ENCODE measurements at regions not wholly inside any gene's neighbourhood (a gene's known extent, or its start where the extent isn't known, plus 50 kb on each side); places are given as distances from the start of the nearest gene placed in this dataset.

GRCh38 chr18:24995056-24995455 is 356.9 kb downstream of the ZNF521 start:
- ATAC-seq = no peak
- TF ChIP-seq BACH2 (CRISPR knock-in tag; IDR thresholded peaks at IDR 0.05; ENCODE audit: borderline replicate concordance) = no peak
- TF ChIP-seq CSDC2 (CRISPR knock-in tag; IDR thresholded peaks at IDR 0.05) = no peak
- TF ChIP-seq ZNF565 (CRISPR knock-in tag; conservative IDR thresholded peaks at IDR 0.05; ENCODE audit: low read depth) = no peak
- no peak for TF ChIP-seq RARB (CRISPR knock-in tag; IDR thresholded peaks at IDR 0.05)
- no peak for TF ChIP-seq CSRNP3 (CRISPR knock-in tag; IDR thresholded peaks at IDR 0.05)
- no peak for TF ChIP-seq GLIS3 (CRISPR knock-in tag; IDR thresholded peaks at IDR 0.05)
- no peak for TF ChIP-seq PATZ1 (CRISPR knock-in tag; IDR thresholded peaks at IDR 0.05; ENCODE audit: borderline replicate concordance)
- TF ChIP-seq CREB5 (CRISPR knock-in tag; IDR thresholded peaks at IDR 0.05; ENCODE audit: low read depth) = no peak
- no peak for TF ChIP-seq TCF4 (CRISPR knock-in tag; IDR thresholded peaks at IDR 0.05; ENCODE audit: borderline replicate concordance)
- no peak for TF ChIP-seq SNAI2 (CRISPR knock-in tag; IDR thresholded peaks at IDR 0.05)
- no peak for TF ChIP-seq TSHZ2 (CRISPR knock-in tag; IDR thresholded peaks at IDR 0.05)
- no peak for TF ChIP-seq ARNTL (CRISPR knock-in tag; IDR thresholded peaks at IDR 0.05; ENCODE audit: borderline replicate concordance, low read depth)
- no peak for TF ChIP-seq ZNF8 (CRISPR knock-in tag; IDR thresholded peaks at IDR 0.05)
- no peak for TF ChIP-seq ZNF70 (CRISPR knock-in tag; IDR thresholded peaks at IDR 0.05)
- TF ChIP-seq PPARA (CRISPR knock-in tag; IDR thresholded peaks at IDR 0.05; ENCODE audit: borderline replicate concordance) = no peak

GRCh38 chr18:24995755-24996154 is 356.2 kb downstream of the ZNF521 start:
- ATAC-seq = no peak
- TF ChIP-seq RARB (CRISPR knock-in tag; IDR thresholded peaks at IDR 0.05) = no peak
- TF ChIP-seq ZFP30 (CRISPR knock-in tag; IDR thresholded peaks at IDR 0.05) = no peak
- TF ChIP-seq CSDC2 (CRISPR knock-in tag; IDR thresholded peaks at IDR 0.05) = no peak
- no peak for TF ChIP-seq CSRNP3 (CRISPR knock-in tag; IDR thresholded peaks at IDR 0.05)
- no peak for TF ChIP-seq ISL1 (CRISPR knock-in tag; IDR thresholded peaks at IDR 0.05)
- no peak for TF ChIP-seq ARNTL (CRISPR knock-in tag; IDR thresholded peaks at IDR 0.05; ENCODE audit: borderline replicate concordance, low read depth)
- TF ChIP-seq OSR1 (CRISPR knock-in tag; IDR thresholded peaks at IDR 0.05) = no peak
- no peak for TF ChIP-seq ZNF565 (CRISPR knock-in tag; conservative IDR thresholded peaks at IDR 0.05; ENCODE audit: low read depth)

- ATAC-seq = no peak
- TF ChIP-seq SNAI2 (CRISPR knock-in tag; IDR thresholded peaks at IDR 0.05) = no peak
- no peak for TF ChIP-seq GLIS3 (CRISPR knock-in tag; IDR thresholded peaks at IDR 0.05)
- TF ChIP-seq ZNF565 (CRISPR knock-in tag; conservative IDR thresholded peaks at IDR 0.05; ENCODE audit: low read depth) = no peak
- TF ChIP-seq ESRRG (CRISPR knock-in tag; IDR thresholded peaks at IDR 0.05) = no peak
- TF ChIP-seq CSDC2 (CRISPR knock-in tag; IDR thresholded peaks at IDR 0.05) = no peak
- no peak for TF ChIP-seq ISL1 (CRISPR knock-in tag; IDR thresholded peaks at IDR 0.05)
- no peak for TF ChIP-seq CSRNP3 (CRISPR knock-in tag; IDR thresholded peaks at IDR 0.05)
- TF ChIP-seq ZFP3 (CRISPR knock-in tag; IDR thresholded peaks at IDR 0.05) = no peak
- TF ChIP-seq ZNF70 (CRISPR knock-in tag; IDR thresholded peaks at IDR 0.05) = no peak
- TF ChIP-seq ZFP30 (CRISPR knock-in tag; IDR thresholded peaks at IDR 0.05) = no peak
- TF ChIP-seq ZNF8 (CRISPR knock-in tag; IDR thresholded peaks at IDR 0.05) = no peak
- TF ChIP-seq RARB (CRISPR knock-in tag; IDR thresholded peaks at IDR 0.05) = no peak
Measured at GRCh38 chr18:24999650-25000267, 352.2 kb downstream of the ZNF521 start.

Measured in SK-N-SH treated with all-trans-retinoic acid at 6 μM for 48 hours (cell line).